ENCODE measurements at regions not wholly inside any gene's neighbourhood (a gene's known extent, or its start where the extent isn't known, plus 50 kb on each side); places are given as distances from the start of the nearest gene placed in this dataset.

DNA sequence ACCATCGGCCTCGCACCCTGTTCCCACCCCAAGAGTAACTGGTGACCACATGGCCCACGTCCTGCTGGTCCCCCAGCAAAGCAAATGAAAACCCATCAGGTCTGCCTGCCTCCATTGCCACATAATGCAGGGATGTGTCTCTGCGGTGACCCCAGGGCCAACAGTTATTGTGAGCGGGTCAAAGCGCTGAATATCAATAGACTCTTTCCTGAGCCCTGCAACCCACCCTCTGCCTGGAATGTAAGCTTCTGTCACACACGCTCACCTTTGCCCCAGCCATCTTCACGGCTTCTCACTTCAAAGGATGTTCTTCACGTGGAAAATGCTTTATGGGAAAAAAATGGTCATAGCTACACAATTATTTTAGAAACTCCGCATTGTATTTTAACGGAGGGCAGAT is 63.9 kb downstream of the FZD10 start:
- TF ChIP-seq, protein P1, sequence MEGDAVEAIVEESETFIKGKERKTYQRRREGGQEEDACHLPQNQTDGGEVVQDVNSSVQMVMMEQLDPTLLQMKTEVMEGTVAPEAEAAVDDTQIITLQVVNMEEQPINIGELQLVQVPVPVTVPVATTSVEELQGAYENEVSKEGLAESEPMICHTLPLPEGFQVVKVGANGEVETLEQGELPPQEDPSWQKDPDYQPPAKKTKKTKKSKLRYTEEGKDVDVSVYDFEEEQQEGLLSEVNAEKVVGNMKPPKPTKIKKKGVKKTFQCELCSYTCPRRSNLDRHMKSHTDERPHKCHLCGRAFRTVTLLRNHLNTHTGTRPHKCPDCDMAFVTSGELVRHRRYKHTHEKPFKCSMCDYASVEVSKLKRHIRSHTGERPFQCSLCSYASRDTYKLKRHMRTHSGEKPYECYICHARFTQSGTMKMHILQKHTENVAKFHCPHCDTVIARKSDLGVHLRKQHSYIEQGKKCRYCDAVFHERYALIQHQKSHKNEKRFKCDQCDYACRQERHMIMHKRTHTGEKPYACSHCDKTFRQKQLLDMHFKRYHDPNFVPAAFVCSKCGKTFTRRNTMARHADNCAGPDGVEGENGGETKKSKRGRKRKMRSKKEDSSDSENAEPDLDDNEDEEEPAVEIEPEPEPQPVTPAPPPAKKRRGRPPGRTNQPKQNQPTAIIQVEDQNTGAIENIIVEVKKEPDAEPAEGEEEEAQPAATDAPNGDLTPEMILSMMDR (IDR thresholded peaks at IDR 0.05; ENCODE audit: unreplicated experiment), result no peak
- Mint-ChIP-seq H3K9me3 (ENCODE audit: low read depth, unreplicated experiment) (peaks cover 12% of the 10 kb centered on the region), H3K27me3 (ENCODE audit: unreplicated experiment) (no peaks in the 10 kb centered on the region), H3K4me3 (ENCODE audit: low read depth, unreplicated experiment) (no peak overlapping the region), H3K4me1 (ENCODE audit: low read depth, unreplicated experiment) (no peaks in the 10 kb centered on the region), H3K36me3 (ENCODE audit: insufficient read depth, unreplicated experiment) (no peaks in the 10 kb centered on the region), H3K27ac (ENCODE audit: unreplicated experiment) (no peak overlapping the region)
- no TSS peak for BruUV-seq (replicated peaks)
- CTCF ChIA-PET, result no interaction called here
- intact Hi-C loops (cut with micrococcal nuclease; ENCODE audit: unreplicated experiment), result no loop called here
- no peak for DNase-seq

DNA sequence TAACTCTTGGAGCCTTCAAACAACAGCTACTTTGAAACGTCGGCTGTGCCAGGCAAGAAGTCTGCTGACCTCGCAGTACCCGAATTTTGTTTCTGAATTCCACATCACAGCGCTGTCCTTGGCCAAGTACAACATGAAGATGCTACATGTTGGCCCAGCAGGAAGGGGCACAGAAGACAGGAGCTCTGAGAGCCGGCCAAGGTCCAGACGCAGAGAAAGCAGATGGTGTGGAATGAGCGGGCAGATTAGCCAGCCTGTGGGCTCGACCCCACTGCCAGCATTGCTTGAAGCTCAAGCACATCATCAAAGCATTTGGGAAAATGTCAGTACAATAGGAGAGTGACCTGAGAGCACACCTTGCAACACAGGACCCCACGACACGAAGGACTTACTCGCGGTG is 64.5 kb downstream of the FZD10 start:
- peaks cover 12% of the 10 kb centered on the region for H3K9me3 Mint-ChIP-seq (ENCODE audit: low read depth, unreplicated experiment)
- CTCF ChIA-PET, result no interaction called here
- H3K36me3 Mint-ChIP-seq (ENCODE audit: insufficient read depth, unreplicated experiment), result no peaks in the 10 kb centered on the region
- TF ChIP-seq, protein P1 (IDR thresholded peaks at IDR 0.05; ENCODE audit: unreplicated experiment), result no peak
- no peaks in the 10 kb centered on the region for H3K4me1 Mint-ChIP-seq (ENCODE audit: low read depth, unreplicated experiment)
- intact Hi-C loops (cut with micrococcal nuclease; ENCODE audit: unreplicated experiment), result no loop called here
- H3K27ac Mint-ChIP-seq (ENCODE audit: unreplicated experiment), result no peak overlapping the region
- no TSS peak for BruUV-seq (replicated peaks)
- DNase-seq, result no peak
- H3K4me3 Mint-ChIP-seq (ENCODE audit: low read depth, unreplicated experiment), result no peak overlapping the region
- H3K27me3 Mint-ChIP-seq (ENCODE audit: unreplicated experiment), result no peaks in the 10 kb centered on the region

DNA sequence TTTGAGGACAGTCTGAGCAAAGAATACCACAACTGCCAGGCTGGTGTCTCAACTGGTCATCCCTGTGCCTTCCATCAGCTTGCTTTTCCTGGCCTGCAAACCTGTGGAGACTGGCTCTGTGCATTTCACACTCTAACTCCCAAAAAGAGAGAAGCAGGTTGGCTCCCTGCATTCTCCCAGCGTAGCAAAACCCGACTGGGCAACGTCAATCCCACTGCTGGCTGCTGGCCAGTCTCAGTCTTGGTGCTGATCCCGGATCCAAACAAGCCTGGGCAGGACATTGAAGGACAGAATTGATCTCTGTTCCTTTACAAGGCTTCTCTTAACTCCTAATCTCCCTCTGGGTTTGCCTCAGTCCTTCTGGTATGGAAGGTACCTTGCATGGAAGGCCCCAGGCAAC is 65.4 kb downstream of the FZD10 start:
- Mint-ChIP-seq H3K9me3 (ENCODE audit: low read depth, unreplicated experiment) (peaks cover 17% of the 10 kb centered on the region), H3K4me1 (ENCODE audit: low read depth, unreplicated experiment) (no peaks in the 10 kb centered on the region), H3K27me3 (ENCODE audit: unreplicated experiment) (no peaks in the 10 kb centered on the region), H3K36me3 (ENCODE audit: insufficient read depth, unreplicated experiment) (no peaks in the 10 kb centered on the region), H3K4me3 (ENCODE audit: low read depth, unreplicated experiment) (no peak overlapping the region), H3K27ac (ENCODE audit: unreplicated experiment) (no peak overlapping the region)
- no peak for DNase-seq
- intact Hi-C loops (cut with micrococcal nuclease; ENCODE audit: unreplicated experiment), result no loop called here
- TF ChIP-seq, protein P1 (IDR thresholded peaks at IDR 0.05; ENCODE audit: unreplicated experiment), result no peak
- CTCF ChIA-PET, result no interaction called here
- BruUV-seq (replicated peaks), result no TSS peak

DNA sequence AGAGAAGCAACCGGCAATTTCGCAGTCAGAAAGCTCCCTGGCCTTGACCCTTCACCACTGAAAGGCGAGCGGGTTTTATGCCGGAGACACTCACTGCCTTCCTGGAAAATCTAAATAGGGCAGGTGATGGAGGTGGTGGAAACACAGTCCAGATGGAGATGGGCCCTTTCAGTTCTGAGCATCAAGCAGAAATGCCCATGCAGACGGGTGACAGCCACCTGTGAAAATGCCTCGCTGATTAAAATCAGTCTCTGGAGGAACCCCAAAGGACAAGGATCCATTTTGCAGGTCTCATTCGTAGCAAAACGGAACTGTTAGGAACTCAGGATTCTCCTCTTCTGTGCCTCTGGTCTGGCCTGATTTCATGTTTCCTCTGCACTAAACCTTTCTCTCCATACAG is 74.2 kb downstream of the FZD10 start:
- no peak for DNase-seq
- Mint-ChIP-seq H3K4me1 (ENCODE audit: low read depth, unreplicated experiment) (no peaks in the 10 kb centered on the region), H3K27me3 (ENCODE audit: unreplicated experiment) (no peaks in the 10 kb centered on the region), H3K9me3 (ENCODE audit: low read depth, unreplicated experiment) (peaks cover 26% of the 10 kb centered on the region), H3K4me3 (ENCODE audit: low read depth, unreplicated experiment) (no peak overlapping the region), H3K36me3 (ENCODE audit: insufficient read depth, unreplicated experiment) (no peaks in the 10 kb centered on the region), H3K27ac (ENCODE audit: unreplicated experiment) (no peak overlapping the region)
- no TSS peak for BruUV-seq (replicated peaks)
- intact Hi-C loops (cut with micrococcal nuclease; ENCODE audit: unreplicated experiment), result no loop called here
- CTCF ChIA-PET, result no interaction called here
- TF ChIP-seq, protein P1 (IDR thresholded peaks at IDR 0.05; ENCODE audit: unreplicated experiment), result no peak

All from Calu3 (cell line).